Progenitor cell of endocrine pancreas (in vitro differentiated cells): ENCODE measurements at regions not wholly inside any gene's neighbourhood (a gene's known extent, or its start where the extent isn't known, plus 50 kb on each side); places are given as distances from the start of the nearest gene placed in this dataset.
A peak's percentile ranks its signal among the peaks of the same experiment; 100 is the strongest.

Experiments used
- DNase-seq: peaks from one replicate; pipeline ENCODE4 v3.0.0; 2021; ENCODE audit warnings: low spot score; ENCODE audit not compliant: unreplicated experiment
- H3K27ac Mint-ChIP-seq: 2 replicates; pipeline ENCODE4 v1.8.0; 2021; ENCODE audit warnings: mild to moderate bottlenecking, moderate library complexity, mixed read lengths
- H3K27me3 Mint-ChIP-seq: 2 replicates; pipeline ENCODE4 v1.8.0; 2021; ENCODE audit warnings: mixed read lengths
- H3K36me3 Mint-ChIP-seq: 2 replicates; pipeline ENCODE4 v1.8.0; 2022; ENCODE audit warnings: mixed read lengths; ENCODE audit not compliant: insufficient read depth
- H3K4me1 Mint-ChIP-seq: 2 replicates; pipeline ENCODE4 v1.8.0; 2021; ENCODE audit warnings: low read depth, mixed read lengths
- H3K4me3 Mint-ChIP-seq: 2 replicates; pipeline ENCODE4 v1.8.0; 2021; ENCODE audit warnings: low read depth, mild to moderate bottlenecking, moderate library complexity, mixed read lengths
- H3K9me3 Mint-ChIP-seq: 2 replicates; pipeline ENCODE4 v1.8.0; 2021; ENCODE audit warnings: low read depth, mixed read lengths
- CTCF ChIP-seq: fragments of 200-600 bp; sonication (generic); IDR thresholded peaks from one replicate; pipeline ENCODE4 v1.5.0; 2021; ENCODE audit warnings: antibody characterized with exemption, mild to moderate bottlenecking; ENCODE audit not compliant: unreplicated experiment

- no peak for TF ChIP-seq CTCF
- no peak for DNase-seq
Measured at GRCh38 chr2:176589825-176590440, 320.7 kb downstream of the MTX2 start.

DNA sequence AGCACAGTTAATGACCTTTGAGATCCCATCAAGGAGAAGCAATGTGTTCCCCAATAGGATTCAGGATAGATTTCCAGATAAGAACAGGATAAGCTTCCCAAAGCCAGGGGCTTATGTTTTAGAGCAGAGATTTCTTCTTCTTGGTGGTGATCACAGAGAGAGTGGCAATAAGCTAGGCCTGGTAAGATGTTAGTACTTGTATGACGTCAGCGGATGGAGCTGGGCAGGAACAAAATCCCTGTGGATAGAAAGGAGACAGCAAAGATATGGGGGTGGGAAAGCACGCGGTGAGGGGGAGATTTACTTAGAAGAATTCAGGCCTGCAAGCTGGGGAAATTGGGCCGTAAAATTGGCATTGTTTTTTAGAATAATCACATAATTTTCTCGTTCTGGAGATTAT lies 323.0 kb downstream of the MTX2 start:
- Mint-ChIP-seq H3K27me3 (no peaks in the 10 kb centered on the region), H3K36me3 (no peaks in the 10 kb centered on the region), H3K27ac (no peak overlapping the region), H3K4me1 (peaks cover 29% of the 10 kb centered on the region), H3K9me3 (peaks cover 6% of the 10 kb centered on the region), H3K4me3 (no peak overlapping the region)
- DNase-seq, result no peak
- TF ChIP-seq CTCF, result no peak

More at GRCh38 chr2:176589825-176590440, 320.7 kb downstream of the MTX2 start:
- Mint-ChIP-seq H3K27me3 (no peaks in the 10 kb centered on the region), H3K4me1 (peaks cover 40% of the 10 kb centered on the region), H3K36me3 (no peaks in the 10 kb centered on the region), H3K27ac (peak overlapping the region; percentile 87), H3K9me3 (peaks cover 6% of the 10 kb centered on the region), H3K4me3 (peak overlapping the region; percentile 35)

DNA sequence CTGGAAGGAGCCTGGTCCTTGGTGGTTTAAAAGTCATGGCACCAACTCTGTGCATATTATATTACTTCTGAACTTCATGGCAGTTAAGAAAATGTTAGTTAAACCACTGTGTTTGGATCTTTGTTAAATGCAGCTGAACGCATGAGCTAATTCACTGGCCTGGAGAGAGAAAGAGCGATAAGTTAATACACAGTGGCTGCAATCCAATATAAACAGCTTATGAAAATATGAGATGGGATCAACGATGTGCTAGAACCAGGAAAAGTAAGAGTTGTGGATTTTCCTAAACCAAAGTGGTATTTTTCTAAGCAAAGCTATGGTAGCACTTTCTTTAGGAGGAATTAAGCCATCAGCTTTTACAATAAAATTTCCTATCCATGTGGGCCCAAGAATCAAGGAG lies 326.7 kb downstream of the MTX2 start:
- Mint-ChIP-seq H3K36me3 (no peaks in the 10 kb centered on the region), H3K27ac (no peak overlapping the region), H3K4me1 (no peaks in the 10 kb centered on the region), H3K9me3 (peaks cover 6% of the 10 kb centered on the region), H3K4me3 (no peak overlapping the region), H3K27me3 (no peaks in the 10 kb centered on the region)
- TF ChIP-seq CTCF, result no peak
- no peak for DNase-seq

DNA sequence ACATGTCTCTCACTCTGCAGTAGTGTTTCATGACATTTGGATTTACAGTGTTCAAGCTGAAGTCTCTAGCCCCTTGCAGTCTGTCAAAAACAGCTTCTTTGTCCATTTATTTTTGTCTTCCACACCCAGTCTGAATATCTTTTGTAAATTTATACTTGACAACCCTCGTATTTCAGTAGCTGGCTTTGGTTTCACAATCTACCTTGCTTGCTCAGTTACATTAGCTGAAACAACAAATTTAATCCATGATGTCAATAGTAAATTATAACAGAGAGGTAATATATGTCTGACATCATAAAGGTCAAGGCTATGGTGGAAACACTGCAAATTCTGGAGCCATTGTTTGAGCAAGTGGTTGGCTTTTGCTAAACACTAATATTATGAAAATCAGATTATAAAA lies 328.7 kb downstream of the MTX2 start:
- Mint-ChIP-seq H3K27me3 (no peaks in the 10 kb centered on the region), H3K36me3 (no peaks in the 10 kb centered on the region), H3K4me1 (no peaks in the 10 kb centered on the region), H3K27ac (no peak overlapping the region), H3K4me3 (no peak overlapping the region), H3K9me3 (peaks cover 6% of the 10 kb centered on the region)
- no peak for DNase-seq
- TF ChIP-seq CTCF, result no peak

GRCh38 chr2:176598351-176598750 lies 329.1 kb downstream of the MTX2 start:
- Mint-ChIP-seq H3K4me1 (no peaks in the 10 kb centered on the region), H3K9me3 (peaks cover 4% of the 10 kb centered on the region), H3K4me3 (no peak overlapping the region), H3K27me3 (no peaks in the 10 kb centered on the region), H3K27ac (no peak overlapping the region), H3K36me3 (no peaks in the 10 kb centered on the region)
- TF ChIP-seq CTCF, result no peak
- DNase-seq, result no peak
